ENCODE measurements at regions not wholly inside any gene's neighbourhood (a gene's known extent, or its start where the extent isn't known, plus 50 kb on each side); places are given as distances from the start of the nearest gene placed in this dataset.
A peak's percentile ranks its signal among the peaks of the same experiment; 100 is the strongest.

GRCh38 chr20:57965441-57965840 lies 255.6 kb upstream of the PMEPA1 start:
- ATAC-seq (ENCODE audit: insufficient read depth, low FRiP score) (no peak), DNase-seq (no peak)
- H3K4me1 ChIP-seq (ENCODE audit: control insufficient read depth in 5 of 5, insufficient read depth in 5 of 5, low read length in 5 of 5), result peaks cover 0 to 14% (median 0%) of the 10 kb centered on the region in 5 donors
- no peaks in the 10 kb centered on the region for H3K36me3 ChIP-seq (ENCODE audit: control insufficient read depth in 4 of 4, insufficient read depth in 4 of 4, low read length in 4 of 4)
- no peak overlapping the region for H3K27ac ChIP-seq (ENCODE audit: low read depth in 1 of 2, low read length in 1 of 2)
- no peak for TF ChIP-seq CTCF (IDR thresholded peaks at IDR 0.05; ENCODE audit: control extremely low read depth, extremely low read depth)
- WGBS, 2 donors, result 81 to 87% methylated on average over 11 of the region's 11 CpGs
- no peaks in the 10 kb centered on the region for H3K27me3 ChIP-seq (ENCODE audit: control insufficient read depth in 3 of 3, insufficient read depth in 3 of 3, low read length in 2 of 3)
- H3K4me3 ChIP-seq, result no peak overlapping the region
- no peaks in the 10 kb centered on the region for H3K9me3 ChIP-seq (ENCODE audit: control insufficient read depth in 4 of 4, insufficient read depth in 3 of 4, low read length in 3 of 4)
- H3K9ac ChIP-seq (ENCODE audit: insufficient read depth in 1 of 2, low read length in 2 of 2), result no peak overlapping the region

- Histone ChIP-seq H3K27ac (ENCODE audit: low read depth in 1 of 2, low read length in 1 of 2) (no peak overlapping the region), H3K9ac (ENCODE audit: insufficient read depth in 1 of 2, low read length in 2 of 2) (no peak overlapping the region)
- no peak for ATAC-seq (ENCODE audit: insufficient read depth, low FRiP score)
Observed at GRCh38 chr20:57964011-57964862, 254.4 kb upstream of the PMEPA1 start.

GRCh38 chr20:57960803-57961575 lies 251.2 kb upstream of the PMEPA1 start:
- 76 to 85% methylated on average over 19 of the region's 19 CpGs for WGBS, 2 donors
- DNase-seq, result peak; percentile 24 to 48 (median 43)
- H3K36me3 ChIP-seq (ENCODE audit: control insufficient read depth in 4 of 4, insufficient read depth in 4 of 4, low read length in 4 of 4), result no peaks in the 10 kb centered on the region
- peaks cover 0 to 8% (median 0%) of the 10 kb centered on the region in 5 donors for H3K4me1 ChIP-seq (ENCODE audit: control insufficient read depth in 5 of 5, insufficient read depth in 5 of 5, low read length in 5 of 5)
- TF ChIP-seq CTCF (IDR thresholded peaks at IDR 0.05; ENCODE audit: control extremely low read depth, extremely low read depth), result no peak
- no peak overlapping the region for H3K9ac ChIP-seq (ENCODE audit: insufficient read depth in 1 of 2, low read length in 2 of 2)
- no peak for ATAC-seq (ENCODE audit: insufficient read depth, low FRiP score)
- no peaks in the 10 kb centered on the region for H3K27me3 ChIP-seq (ENCODE audit: control insufficient read depth in 3 of 3, insufficient read depth in 3 of 3, low read length in 2 of 3)
- H3K4me3 ChIP-seq, result no peak overlapping the region
- H3K27ac ChIP-seq (ENCODE audit: low read depth in 1 of 2, low read length in 1 of 2), result no peak overlapping the region
- H3K9me3 ChIP-seq (ENCODE audit: control insufficient read depth in 4 of 4, insufficient read depth in 3 of 4, low read length in 3 of 4), result no peaks in the 10 kb centered on the region

More at GRCh38 chr20:57964011-57964862, 254.4 kb upstream of the PMEPA1 start:
- peaks cover 0 to 8% (median 0%) of the 10 kb centered on the region in 5 donors for H3K4me1 ChIP-seq (ENCODE audit: control insufficient read depth in 5 of 5, insufficient read depth in 5 of 5, low read length in 5 of 5)
- no peaks in the 10 kb centered on the region for H3K27me3 ChIP-seq (ENCODE audit: control insufficient read depth in 3 of 3, insufficient read depth in 3 of 3, low read length in 2 of 3)
- no peak for TF ChIP-seq CTCF (IDR thresholded peaks at IDR 0.05; ENCODE audit: control extremely low read depth, extremely low read depth)
- peak in 2 of 3 donors; percentile 22 to 52 for DNase-seq
- H3K4me3 ChIP-seq, result no peak overlapping the region
- no peaks in the 10 kb centered on the region for H3K36me3 ChIP-seq (ENCODE audit: control insufficient read depth in 4 of 4, insufficient read depth in 4 of 4, low read length in 4 of 4)
- WGBS, 2 donors, result 80 to 92% methylated on average over 15 of the region's 15 CpGs
- no peaks in the 10 kb centered on the region for H3K9me3 ChIP-seq (ENCODE audit: control insufficient read depth in 4 of 4, insufficient read depth in 3 of 4, low read length in 3 of 4)

Data from lung (tissue), 11 donors.